ENCODE measurements at regions not wholly inside any gene's neighbourhood (a gene's known extent, or its start where the extent isn't known, plus 50 kb on each side); places are given as distances from the start of the nearest gene placed in this dataset.

DNA sequence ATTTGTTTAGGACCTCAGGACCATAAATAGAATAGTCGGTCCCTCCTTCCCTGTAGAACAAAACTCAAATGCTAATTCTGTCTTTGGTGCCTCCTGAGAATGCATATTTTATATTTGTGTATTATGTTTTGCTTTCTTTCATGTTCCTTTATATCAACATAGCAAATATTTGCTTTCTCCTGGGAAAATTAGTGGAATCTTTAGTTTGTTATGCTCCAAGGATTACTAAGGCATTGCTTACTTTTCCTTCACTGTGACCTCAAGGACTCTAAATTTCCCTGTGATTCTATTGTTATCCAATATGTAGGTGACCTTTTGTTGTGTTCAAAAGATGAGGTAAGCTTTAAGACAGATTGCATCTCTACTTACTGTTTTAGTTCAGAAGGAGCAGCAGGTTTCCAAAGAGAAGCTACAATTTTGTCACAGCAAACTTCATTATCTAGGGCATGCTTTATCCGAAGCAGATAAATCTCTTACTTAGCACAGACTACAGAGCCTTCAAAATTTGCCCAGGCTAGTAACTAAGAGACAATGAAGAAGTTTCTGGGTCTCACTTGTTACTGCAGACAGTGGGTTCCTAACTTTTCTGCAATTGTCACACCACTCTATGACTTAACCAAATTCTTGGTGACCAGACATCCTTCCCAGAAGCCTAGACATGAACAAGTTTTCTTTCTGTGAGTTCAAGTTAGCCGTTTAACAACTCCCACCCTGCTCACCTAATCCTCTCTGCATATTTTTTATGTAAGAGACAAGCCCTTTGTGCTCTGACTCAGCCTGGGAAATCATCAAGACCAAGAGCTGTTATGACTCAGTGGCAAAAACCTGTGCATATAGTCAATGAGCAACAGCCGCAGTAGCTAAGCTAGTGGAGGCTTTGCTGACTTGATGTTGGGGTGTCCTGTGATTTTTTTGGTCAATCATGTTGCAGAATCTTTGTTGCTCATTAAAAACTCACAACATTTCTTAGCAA is 378.8 kb downstream of the QKI start:
- Histone ChIP-seq H3K27ac (no peak overlapping the region), H3K4me3 (ENCODE audit: low read depth, low read length) (no peak overlapping the region), H3K27me3 (replicated peaks) (no peaks in the 10 kb centered on the region), H3K36me3 (replicated peaks) (no peaks in the 10 kb centered on the region)
- TF ChIP-seq, protein P1, sequence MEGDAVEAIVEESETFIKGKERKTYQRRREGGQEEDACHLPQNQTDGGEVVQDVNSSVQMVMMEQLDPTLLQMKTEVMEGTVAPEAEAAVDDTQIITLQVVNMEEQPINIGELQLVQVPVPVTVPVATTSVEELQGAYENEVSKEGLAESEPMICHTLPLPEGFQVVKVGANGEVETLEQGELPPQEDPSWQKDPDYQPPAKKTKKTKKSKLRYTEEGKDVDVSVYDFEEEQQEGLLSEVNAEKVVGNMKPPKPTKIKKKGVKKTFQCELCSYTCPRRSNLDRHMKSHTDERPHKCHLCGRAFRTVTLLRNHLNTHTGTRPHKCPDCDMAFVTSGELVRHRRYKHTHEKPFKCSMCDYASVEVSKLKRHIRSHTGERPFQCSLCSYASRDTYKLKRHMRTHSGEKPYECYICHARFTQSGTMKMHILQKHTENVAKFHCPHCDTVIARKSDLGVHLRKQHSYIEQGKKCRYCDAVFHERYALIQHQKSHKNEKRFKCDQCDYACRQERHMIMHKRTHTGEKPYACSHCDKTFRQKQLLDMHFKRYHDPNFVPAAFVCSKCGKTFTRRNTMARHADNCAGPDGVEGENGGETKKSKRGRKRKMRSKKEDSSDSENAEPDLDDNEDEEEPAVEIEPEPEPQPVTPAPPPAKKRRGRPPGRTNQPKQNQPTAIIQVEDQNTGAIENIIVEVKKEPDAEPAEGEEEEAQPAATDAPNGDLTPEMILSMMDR (IDR thresholded peaks at IDR 0.05; ENCODE audit: low read depth, low read length, missing control alignments): no peak
- in situ Hi-C loops (cut with HindIII; ENCODE audit: low pct_ligation_motif_present, low sequenced_read_pairs): no loop called here
- peak; percentile 81 for DNase-seq

- Histone ChIP-seq H3K27me3 (replicated peaks) (no peaks in the 10 kb centered on the region), H3K36me3 (replicated peaks) (no peaks in the 10 kb centered on the region), H3K27ac (no peak overlapping the region), H3K4me3 (ENCODE audit: low read depth, low read length) (no peak overlapping the region)
- DNase-seq: peak; percentile 29
- in situ Hi-C loops (cut with HindIII; ENCODE audit: low pct_ligation_motif_present, low sequenced_read_pairs): no loop called here
- TF ChIP-seq, protein P1 (IDR thresholded peaks at IDR 0.05; ENCODE audit: low read depth, low read length, missing control alignments): no peak
Measured at GRCh38 chr6:163790266-163790840, 375.8 kb downstream of the QKI start.

DNA sequence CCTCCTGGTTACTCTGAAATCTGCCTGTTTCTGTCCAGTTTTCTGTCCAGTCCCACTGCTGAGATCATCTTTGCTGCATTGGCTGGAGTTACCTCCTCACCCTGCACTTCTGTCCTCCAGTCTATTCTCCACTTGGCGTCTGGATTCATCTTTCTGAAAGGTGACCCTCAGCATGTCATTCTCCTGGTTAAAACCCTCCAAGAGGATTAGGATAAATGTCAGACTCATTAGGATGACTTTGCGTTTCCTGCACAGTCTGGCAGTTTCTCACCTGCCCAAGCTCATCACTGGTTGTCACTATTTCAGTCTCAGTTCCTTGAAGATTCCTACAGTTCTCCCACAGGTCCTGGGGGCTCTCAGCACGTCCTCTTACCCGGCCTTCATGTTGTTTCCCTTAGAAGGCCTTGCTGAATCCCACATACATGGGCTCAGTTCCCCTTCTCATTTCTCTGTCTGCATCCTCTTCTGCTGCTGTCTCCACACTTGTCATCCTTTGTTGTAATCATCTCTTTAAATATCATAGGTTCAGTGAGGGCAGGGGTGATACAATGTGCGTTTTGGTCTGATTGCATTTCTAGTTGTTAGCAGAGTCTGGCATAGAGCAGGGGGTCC is 374.8 kb downstream of the QKI start:
- Histone ChIP-seq H3K27me3 (replicated peaks) (no peaks in the 10 kb centered on the region), H3K36me3 (replicated peaks) (no peaks in the 10 kb centered on the region), H3K4me3 (ENCODE audit: low read depth, low read length) (no peak overlapping the region), H3K27ac (no peak overlapping the region)
- in situ Hi-C loops (cut with HindIII; ENCODE audit: low pct_ligation_motif_present, low sequenced_read_pairs): no loop called here
- no peak for DNase-seq
- TF ChIP-seq, protein P1 (IDR thresholded peaks at IDR 0.05; ENCODE audit: low read depth, low read length, missing control alignments): no peak

DNA sequence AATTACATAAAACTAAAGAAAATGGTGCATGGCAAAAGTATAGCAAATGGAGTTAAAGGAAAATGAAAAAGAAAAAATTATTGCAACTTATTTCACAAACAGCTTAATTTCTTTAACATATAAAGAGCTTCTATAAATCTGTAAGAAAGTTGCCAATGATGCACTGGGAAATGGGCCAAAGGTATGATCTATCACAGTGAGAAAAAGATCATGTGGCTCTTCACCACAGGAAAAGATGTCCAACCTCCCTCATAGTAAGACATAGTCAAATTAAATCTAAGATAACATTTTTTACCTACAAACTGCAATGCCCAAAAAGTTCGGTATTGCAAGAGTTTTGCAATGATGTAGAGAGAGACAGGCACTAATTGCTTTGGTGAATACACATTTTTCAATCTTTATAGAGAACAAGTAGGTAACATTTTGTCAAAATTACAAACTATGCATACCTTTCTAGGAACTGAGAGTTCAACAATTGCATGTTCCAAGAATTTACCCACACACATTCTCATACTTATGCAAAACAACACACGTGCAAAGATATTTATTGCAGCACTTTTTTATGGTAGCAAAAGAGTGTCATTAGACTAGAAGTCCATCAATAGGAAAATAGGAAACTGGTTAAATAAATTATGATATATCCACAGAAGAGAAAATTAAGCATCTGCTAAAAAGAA is 372.6 kb downstream of the QKI start:
- H3K4me3 ChIP-seq (ENCODE audit: low read depth, low read length): no peak overlapping the region
- in situ Hi-C loops (cut with HindIII; ENCODE audit: low pct_ligation_motif_present, low sequenced_read_pairs): no loop called here
- H3K27ac ChIP-seq: no peak overlapping the region
- TF ChIP-seq, protein P1 (IDR thresholded peaks at IDR 0.05; ENCODE audit: low read depth, low read length, missing control alignments): no peak
- H3K36me3 ChIP-seq (replicated peaks): no peaks in the 10 kb centered on the region
- no peak for DNase-seq
- H3K27me3 ChIP-seq (replicated peaks): no peaks in the 10 kb centered on the region

GRCh38 chr6:163782436-163783003 is 368.0 kb downstream of the QKI start:
- DNase-seq: no peak
- in situ Hi-C loops (cut with HindIII; ENCODE audit: low pct_ligation_motif_present, low sequenced_read_pairs): no loop called here
- Histone ChIP-seq H3K36me3 (replicated peaks) (no peaks in the 10 kb centered on the region), H3K4me3 (ENCODE audit: low read depth, low read length) (no peak overlapping the region), H3K27ac (no peak overlapping the region), H3K27me3 (replicated peaks) (no peaks in the 10 kb centered on the region)
- TF ChIP-seq, protein P1 (IDR thresholded peaks at IDR 0.05; ENCODE audit: low read depth, low read length, missing control alignments): no peak

Measured in brain microvascular endothelial cell (primary cell).